Mesendoderm (in vitro differentiated cells): ENCODE measurements at regions not wholly inside any gene's neighbourhood (a gene's known extent, or its start where the extent isn't known, plus 50 kb on each side); places are given as distances from the start of the nearest gene placed in this dataset.

ENCODE experiments used
- DNase-seq: peaks from one replicate; pipeline ENCODE4 v3.0.0; 2013
- H2AK5ac ChIP-seq: 2 replicates; pipeline ENCODE4 v1.6.1; 2013; ENCODE audit warnings: low read length, inconsistent platforms
- H2BK120ac ChIP-seq: 2 replicates; pipeline ENCODE4 v1.6.1; 2013; ENCODE audit warnings: low read depth, mild to moderate bottlenecking, low read length, moderate library complexity, mixed read lengths
- H2BK15ac ChIP-seq: replicated peaks from 2 replicates; pipeline ENCODE4 v1.6.1; 2013; ENCODE audit warnings: low read depth, mild to moderate bottlenecking, moderate library complexity
- H2BK5ac ChIP-seq: 2 replicates; pipeline ENCODE4 v1.6.1; 2013; ENCODE audit warnings: low read length, inconsistent platforms
- H3K18ac ChIP-seq: 2 replicates; pipeline ENCODE4 v1.6.1; 2013; ENCODE audit warnings: mild to moderate bottlenecking, low read length, mixed read lengths
- H3K23ac ChIP-seq: one replicate; pipeline ENCODE4 v1.6.1; 2013; ENCODE audit warnings: low read length
- H3K27ac ChIP-seq: 2 replicates; pipeline ENCODE4 v1.5.1; 2013; ENCODE audit warnings: low read depth, mild to moderate bottlenecking, inconsistent platforms, low read length, moderate library complexity
- H3K27me3 ChIP-seq: 2 replicates; pipeline ENCODE4 v1.6.1; 2013; ENCODE audit warnings: low read length, control low read depth, mild to moderate bottlenecking, inconsistent platforms; ENCODE audit not compliant: insufficient read depth, poor library complexity
- H3K36me3 ChIP-seq: 2 replicates; pipeline ENCODE4 v1.6.1; 2013; ENCODE audit warnings: low read length, inconsistent platforms; ENCODE audit not compliant: control insufficient read depth, insufficient read depth
- H3K4ac ChIP-seq: one replicate; pipeline ENCODE4 v1.6.1; 2013; ENCODE audit warnings: low read depth, mild to moderate bottlenecking, low read length, moderate library complexity
- H3K4me1 ChIP-seq: 2 replicates; pipeline ENCODE4 v1.6.1; 2013; ENCODE audit warnings: low read depth, low read length, inconsistent platforms; ENCODE audit not compliant: control insufficient read depth
- H3K4me2 ChIP-seq: 2 replicates; pipeline ENCODE4 v1.6.1; 2013; ENCODE audit warnings: low read length
- H3K4me3 ChIP-seq: 2 replicates; pipeline ENCODE4 v1.5.1; 2013; ENCODE audit warnings: mild to moderate bottlenecking, low read length
- H3K56ac ChIP-seq: one replicate; pipeline ENCODE4 v1.6.1; 2013; ENCODE audit warnings: low read length
- H3K79me1 ChIP-seq: 2 replicates; pipeline ENCODE4 v1.6.1; 2013; ENCODE audit warnings: low read length, inconsistent platforms
- H3K79me2 ChIP-seq: 2 replicates; pipeline ENCODE4 v1.6.1; 2013; ENCODE audit warnings: mild to moderate bottlenecking, low read length; ENCODE audit not compliant: control insufficient read depth, insufficient read depth
- H3K9ac ChIP-seq: 2 replicates; pipeline ENCODE4 v1.6.1; 2013; ENCODE audit warnings: low read length, inconsistent platforms
- H4K5ac ChIP-seq: one replicate; pipeline ENCODE4 v1.6.1; 2013; ENCODE audit warnings: low read length
- H4K8ac ChIP-seq: one replicate; pipeline ENCODE4 v1.6.1; 2013; ENCODE audit warnings: low read depth, mild to moderate bottlenecking, control low read depth, low read length, moderate library complexity
- WGBS: extraction: QIAGEN DNeasy Blood & Tissue Kit; methylation state at CpG from one replicate; pipeline ENCODE4 v1.1.7; 2013; ENCODE audit warnings: low lambda C conversion rate, missing lambda C conversion rate; ENCODE audit not compliant: insufficient coverage; ENCODE audit errors: extremely low coverage; 5-methylcytosine and 5-hydroxymethylcytosine counted together

DNA sequence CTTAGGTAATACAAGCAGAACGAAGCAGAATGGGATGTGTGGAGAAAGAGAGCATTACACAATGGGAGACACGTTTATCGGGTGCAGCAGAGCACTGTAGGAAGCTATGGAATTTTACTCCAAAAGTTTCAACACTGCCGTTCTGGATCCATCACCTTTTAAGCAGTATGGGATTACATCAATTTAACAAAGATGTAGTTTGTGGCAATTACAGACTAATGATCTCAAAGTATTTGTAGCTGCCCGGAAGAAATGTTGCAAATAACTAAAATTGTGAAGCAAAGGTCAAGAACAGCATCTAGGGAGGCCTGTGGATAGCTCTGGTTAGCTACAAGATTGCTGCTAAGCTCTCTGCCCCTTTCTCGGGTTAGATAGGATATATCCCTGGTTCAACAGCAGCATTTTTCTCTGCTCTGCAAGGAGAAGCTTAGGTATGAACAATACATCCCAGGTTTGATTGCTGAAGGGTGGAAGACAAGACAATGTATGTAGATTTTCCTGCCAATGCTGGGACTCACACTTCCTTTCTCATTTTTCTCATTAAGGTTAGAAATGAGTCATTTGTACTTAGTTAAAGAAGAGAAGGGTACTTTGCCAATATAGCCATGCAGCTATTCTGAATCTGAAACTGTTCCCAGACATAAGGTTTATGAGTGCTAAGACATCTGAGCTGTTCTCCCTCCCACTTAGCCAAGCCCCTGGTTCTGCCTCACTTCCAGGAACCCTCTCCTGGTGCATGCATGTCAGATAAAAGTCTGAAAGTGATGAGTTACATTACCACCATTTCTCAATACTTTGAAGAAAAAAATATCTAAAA is 75.0 kb upstream of the HIF1A start:
- Histone ChIP-seq H3K4ac (no peak overlapping the region), H4K5ac (no peak overlapping the region), H3K23ac (no peak overlapping the region), H3K36me3 (no peaks in the 10 kb centered on the region), H2BK5ac (no peak overlapping the region), H4K8ac (no peak overlapping the region), H3K79me2 (no peaks in the 10 kb centered on the region), H3K18ac (no peak overlapping the region), H3K4me1 (peaks cover 3% of the 10 kb centered on the region), H3K9ac (no peak overlapping the region), H2BK120ac (no peak overlapping the region), H3K56ac (no peak overlapping the region), H2BK15ac (no peak overlapping the region), H2AK5ac (no peak overlapping the region), H3K27ac (no peak overlapping the region), H3K27me3 (no peaks in the 10 kb centered on the region), H3K4me3 (no peak overlapping the region), H3K4me2 (no peak overlapping the region), H3K79me1 (no peaks in the 10 kb centered on the region)
- WGBS, result no CpG with 5 or more reads among the region's 6 CpGs
- DNase-seq, result no peak

GRCh38 chr14:61621444-61621843 is 73.9 kb upstream of the HIF1A start:
- H3K56ac ChIP-seq, result no peak overlapping the region
- H3K18ac ChIP-seq, result no peak overlapping the region
- no peaks in the 10 kb centered on the region for H3K27me3 ChIP-seq
- H3K36me3 ChIP-seq, result no peaks in the 10 kb centered on the region
- H2BK120ac ChIP-seq, result no peak overlapping the region
- H3K4me2 ChIP-seq, result no peak overlapping the region
- H3K4ac ChIP-seq, result no peak overlapping the region
- H3K79me1 ChIP-seq, result no peaks in the 10 kb centered on the region
- DNase-seq, result no peak
- no CpG with 5 or more reads among the region's 7 CpGs for WGBS
- no peak overlapping the region for H3K9ac ChIP-seq
- H3K23ac ChIP-seq, result no peak overlapping the region
- no peaks in the 10 kb centered on the region for H3K4me1 ChIP-seq
- H3K79me2 ChIP-seq, result no peaks in the 10 kb centered on the region
- H3K4me3 ChIP-seq, result no peak overlapping the region
- H2AK5ac ChIP-seq, result no peak overlapping the region
- H4K5ac ChIP-seq, result no peak overlapping the region
- H3K27ac ChIP-seq, result no peak overlapping the region
- H2BK15ac ChIP-seq, result no peak overlapping the region
- H4K8ac ChIP-seq, result no peak overlapping the region
- H2BK5ac ChIP-seq, result no peak overlapping the region

GRCh38 chr14:61622051-61622450 is 73.3 kb upstream of the HIF1A start:
- H3K23ac ChIP-seq, result no peak overlapping the region
- no peak for DNase-seq
- H3K56ac ChIP-seq, result no peak overlapping the region
- no peak overlapping the region for H3K4me2 ChIP-seq
- no peak overlapping the region for H3K18ac ChIP-seq
- no peak overlapping the region for H3K9ac ChIP-seq
- no peak overlapping the region for H4K8ac ChIP-seq
- no peaks in the 10 kb centered on the region for H3K27me3 ChIP-seq
- no peaks in the 10 kb centered on the region for H3K79me1 ChIP-seq
- H3K4me3 ChIP-seq, result no peak overlapping the region
- H3K36me3 ChIP-seq, result no peaks in the 10 kb centered on the region
- no peak overlapping the region for H2BK15ac ChIP-seq
- H3K79me2 ChIP-seq, result no peaks in the 10 kb centered on the region
- H2BK120ac ChIP-seq, result no peak overlapping the region
- H3K4ac ChIP-seq, result no peak overlapping the region
- H4K5ac ChIP-seq, result no peak overlapping the region
- H2BK5ac ChIP-seq, result no peak overlapping the region
- no peak overlapping the region for H2AK5ac ChIP-seq
- H3K27ac ChIP-seq, result no peak overlapping the region
- H3K4me1 ChIP-seq, result no peaks in the 10 kb centered on the region

GRCh38 chr14:61623927-61624326 is 71.4 kb upstream of the HIF1A start:
- Histone ChIP-seq H3K27ac (no peak overlapping the region), H3K27me3 (no peaks in the 10 kb centered on the region), H3K4me2 (no peak overlapping the region), H3K4ac (no peak overlapping the region), H3K36me3 (no peaks in the 10 kb centered on the region), H3K4me3 (no peak overlapping the region), H3K56ac (no peak overlapping the region), H2BK15ac (no peak overlapping the region), H2BK120ac (no peak overlapping the region), H4K5ac (no peak overlapping the region), H3K23ac (no peak overlapping the region), H2AK5ac (no peak overlapping the region), H3K79me1 (no peaks in the 10 kb centered on the region), H2BK5ac (no peak overlapping the region), H4K8ac (no peak overlapping the region), H3K4me1 (no peaks in the 10 kb centered on the region), H3K18ac (no peak overlapping the region), H3K9ac (no peak overlapping the region), H3K79me2 (no peaks in the 10 kb centered on the region)
- DNase-seq, result no peak
- WGBS, result no CpG with 5 or more reads among the region's 3 CpGs

GRCh38 chr14:61625165-61625564 is 70.1 kb upstream of the HIF1A start:
- Histone ChIP-seq H3K18ac (no peak overlapping the region), H3K4me3 (no peak overlapping the region), H2BK120ac (no peak overlapping the region), H3K56ac (no peak overlapping the region), H4K8ac (no peak overlapping the region), H2AK5ac (no peak overlapping the region), H2BK15ac (no peak overlapping the region), H2BK5ac (no peak overlapping the region), H3K9ac (no peak overlapping the region), H3K4me2 (no peak overlapping the region), H3K4ac (no peak overlapping the region), H3K27me3 (no peaks in the 10 kb centered on the region), H3K23ac (no peak overlapping the region), H3K79me2 (no peaks in the 10 kb centered on the region), H3K27ac (no peak overlapping the region), H3K36me3 (no peaks in the 10 kb centered on the region), H3K79me1 (no peaks in the 10 kb centered on the region), H4K5ac (no peak overlapping the region), H3K4me1 (no peaks in the 10 kb centered on the region)
- no CpG with 5 or more reads among the region's 1 CpG for WGBS
- DNase-seq, result peak; percentile 28

GRCh38 chr14:61627612-61628011 is 67.7 kb upstream of the HIF1A start:
- H2AK5ac ChIP-seq, result no peak overlapping the region
- no peaks in the 10 kb centered on the region for H3K27me3 ChIP-seq
- no peak overlapping the region for H3K4me3 ChIP-seq
- H2BK15ac ChIP-seq, result no peak overlapping the region
- H3K23ac ChIP-seq, result no peak overlapping the region
- H3K9ac ChIP-seq, result no peak overlapping the region
- no peak overlapping the region for H4K8ac ChIP-seq
- no peaks in the 10 kb centered on the region for H3K79me2 ChIP-seq
- DNase-seq, result no peak
- no peak overlapping the region for H3K4ac ChIP-seq
- H4K5ac ChIP-seq, result no peak overlapping the region
- H3K79me1 ChIP-seq, result no peaks in the 10 kb centered on the region
- no peak overlapping the region for H3K56ac ChIP-seq
- H3K27ac ChIP-seq, result no peak overlapping the region
- H3K18ac ChIP-seq, result no peak overlapping the region
- no peak overlapping the region for H2BK5ac ChIP-seq
- H3K4me1 ChIP-seq, result no peaks in the 10 kb centered on the region
- no peak overlapping the region for H2BK120ac ChIP-seq
- no CpG with 5 or more reads among the region's 2 CpGs for WGBS
- no peak overlapping the region for H3K4me2 ChIP-seq
- H3K36me3 ChIP-seq, result no peaks in the 10 kb centered on the region
